Ishikawa (cell line): ENCODE measurements at regions not wholly inside any gene's neighbourhood (a gene's known extent, or its start where the extent isn't known, plus 50 kb on each side); places are given as distances from the start of the nearest gene placed in this dataset.

ENCODE experiments used
- CREB1 ChIP-seq: IDR thresholded peaks from 2 replicates; pipeline ENCODE4 v1.6.1; 2012; ENCODE audit warnings: low read depth
- TEAD4 ChIP-seq: IDR thresholded peaks from 2 replicates; pipeline ENCODE4 v1.6.1; 2012
- TF ChIP-seq, protein P1 (sequence below): IDR thresholded peaks from 2 replicates; pipeline ENCODE4 v1.6.1; 2012; ENCODE audit warnings: low read depth, mild to moderate bottlenecking

DNA sequence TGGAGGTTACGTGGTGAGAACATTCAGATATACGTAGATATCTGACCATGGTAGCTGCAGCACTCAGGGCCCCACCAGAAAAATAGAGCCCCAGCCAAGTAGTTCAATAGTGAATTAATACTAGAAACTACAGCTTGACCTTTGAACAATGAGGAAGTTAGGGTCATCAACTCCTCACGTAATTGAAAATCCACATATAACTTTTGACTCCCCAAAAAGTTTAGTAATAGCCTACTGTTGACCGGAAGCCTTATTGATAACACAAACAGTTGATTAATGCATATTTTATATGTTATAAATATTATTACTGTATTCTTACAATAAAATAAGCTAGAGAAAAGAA lies 117.9 kb downstream of the SNX5 start:
- TF ChIP-seq, protein P1, sequence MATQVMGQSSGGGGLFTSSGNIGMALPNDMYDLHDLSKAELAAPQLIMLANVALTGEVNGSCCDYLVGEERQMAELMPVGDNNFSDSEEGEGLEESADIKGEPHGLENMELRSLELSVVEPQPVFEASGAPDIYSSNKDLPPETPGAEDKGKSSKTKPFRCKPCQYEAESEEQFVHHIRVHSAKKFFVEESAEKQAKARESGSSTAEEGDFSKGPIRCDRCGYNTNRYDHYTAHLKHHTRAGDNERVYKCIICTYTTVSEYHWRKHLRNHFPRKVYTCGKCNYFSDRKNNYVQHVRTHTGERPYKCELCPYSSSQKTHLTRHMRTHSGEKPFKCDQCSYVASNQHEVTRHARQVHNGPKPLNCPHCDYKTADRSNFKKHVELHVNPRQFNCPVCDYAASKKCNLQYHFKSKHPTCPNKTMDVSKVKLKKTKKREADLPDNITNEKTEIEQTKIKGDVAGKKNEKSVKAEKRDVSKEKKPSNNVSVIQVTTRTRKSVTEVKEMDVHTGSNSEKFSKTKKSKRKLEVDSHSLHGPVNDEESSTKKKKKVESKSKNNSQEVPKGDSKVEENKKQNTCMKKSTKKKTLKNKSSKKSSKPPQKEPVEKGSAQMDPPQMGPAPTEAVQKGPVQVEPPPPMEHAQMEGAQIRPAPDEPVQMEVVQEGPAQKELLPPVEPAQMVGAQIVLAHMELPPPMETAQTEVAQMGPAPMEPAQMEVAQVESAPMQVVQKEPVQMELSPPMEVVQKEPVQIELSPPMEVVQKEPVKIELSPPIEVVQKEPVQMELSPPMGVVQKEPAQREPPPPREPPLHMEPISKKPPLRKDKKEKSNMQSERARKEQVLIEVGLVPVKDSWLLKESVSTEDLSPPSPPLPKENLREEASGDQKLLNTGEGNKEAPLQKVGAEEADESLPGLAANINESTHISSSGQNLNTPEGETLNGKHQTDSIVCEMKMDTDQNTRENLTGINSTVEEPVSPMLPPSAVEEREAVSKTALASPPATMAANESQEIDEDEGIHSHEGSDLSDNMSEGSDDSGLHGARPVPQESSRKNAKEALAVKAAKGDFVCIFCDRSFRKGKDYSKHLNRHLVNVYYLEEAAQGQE: no peak
- no peak for TF ChIP-seq TEAD4
- no peak for TF ChIP-seq CREB1
